CD14-positive monocyte (primary cell): ENCODE measurements at regions not wholly inside any gene's neighbourhood (a gene's known extent, or its start where the extent isn't known, plus 50 kb on each side); places are given as distances from the start of the nearest gene placed in this dataset.

Experiments used
- DNase-seq, 3 donors: peaks; one replicate each; pipeline ENCODE4 v3.0.0-alpha.2; 2011 to 2022
- H2AFZ ChIP-seq: 2 replicates; pipeline ENCODE4 v1.6.0; 2012; ENCODE audit warnings: mild to moderate bottlenecking, low read depth, low read length, inconsistent platforms; ENCODE audit not compliant: insufficient read depth, poor library complexity, severe bottlenecking
- H3K27ac ChIP-seq, 2 donors: 1 replicate in 1 of 2; 2 replicates in 1 of 2; pipeline ENCODE4 v1.5.1; 2012 to 2013; ENCODE audit warnings: low read length in 2 of 2, control low read depth in 1 of 2, inconsistent platforms in 1 of 2, low read depth in 1 of 2, mild to moderate bottlenecking in 1 of 2
- H3K27me3 ChIP-seq, 2 donors: one replicate each; pipeline versions ENCODE4 v1.6.0 to v1.6.1; 2011 to 2013; ENCODE audit warnings: low read length in 2 of 2; ENCODE audit not compliant: control insufficient read depth in 2 of 2, insufficient read depth in 2 of 2
- H3K36me3 ChIP-seq, 2 donors: replicated peaks in 1 of 2; 1 replicate in 1 of 2; 2 replicates in 1 of 2; pipeline versions ENCODE4 v1.5.1 to v1.6.1; 2012 to 2013; ENCODE audit warnings: low read length in 2 of 2, control low read depth in 1 of 2, inconsistent platforms in 1 of 2, mild to moderate bottlenecking in 1 of 2; ENCODE audit not compliant: insufficient read depth in 2 of 2, control insufficient read depth in 1 of 2
- H3K4me1 ChIP-seq, 2 donors: 1 replicate in 1 of 2; 2 replicates in 1 of 2; pipeline versions ENCODE4 v1.5.1 to v1.6.1; 2012 to 2013; ENCODE audit warnings: low read length in 2 of 2, control low read depth in 1 of 2, inconsistent platforms in 1 of 2, mild to moderate bottlenecking in 1 of 2, moderate library complexity in 1 of 2; ENCODE audit not compliant: insufficient read depth in 2 of 2, control insufficient read depth in 1 of 2
- H3K4me2 ChIP-seq: replicated peaks from 2 replicates; pipeline ENCODE3; 2012; ENCODE audit warnings: low read length, moderate library complexity, mild to moderate bottlenecking; ENCODE audit not compliant: poor library complexity, severe bottlenecking; ENCODE audit errors: extremely low read depth
- H3K4me3 ChIP-seq, 3 experiments: fragments of 200-600 bp in 1 of 3; sonication (generic) in 1 of 3; replicated peaks in 1 of 3; 1 replicate in 2 of 3; 2 replicates in 1 of 3; pipeline ENCODE4 v1.5.1; 2011 to 2013; ENCODE audit warnings: low read length in 3 of 3, mild to moderate bottlenecking in 3 of 3, control low read depth in 2 of 3, low read depth in 2 of 3, inconsistent platforms in 1 of 3, moderate library complexity in 1 of 3
- H3K79me2 ChIP-seq: 2 replicates; pipeline ENCODE4 v1.6.0; 2012; ENCODE audit warnings: mild to moderate bottlenecking, control low read depth, inconsistent platforms, low read length, moderate library complexity; ENCODE audit not compliant: insufficient read depth
- H3K9ac ChIP-seq: 2 replicates; pipeline ENCODE4 v1.6.0; 2017; ENCODE audit warnings: low read length, mild to moderate bottlenecking; ENCODE audit not compliant: insufficient read depth, poor library complexity, severe bottlenecking
- H3K9me3 ChIP-seq, 2 donors: replicated peaks in 1 of 2; 1 replicate in 1 of 2; 2 replicates in 1 of 2; pipeline versions ENCODE4 v1.5.1 to v1.6.1; 2012 to 2013; ENCODE audit warnings: low read length in 2 of 2, control low read depth in 1 of 2; ENCODE audit not compliant: control insufficient read depth in 1 of 2, insufficient read depth in 1 of 2
- H4K20me1 ChIP-seq: 2 replicates; pipeline ENCODE4 v1.6.0; 2012; ENCODE audit warnings: mild to moderate bottlenecking, low read length, control low read depth, moderate library complexity; ENCODE audit not compliant: insufficient read depth
- H3K27ac Mint-ChIP-seq, 7 donors: one replicate each; pipeline ENCODE4 v1.8.0; 2020; ENCODE audit warnings: mild to moderate bottlenecking in 7 of 7, mixed read lengths in 7 of 7, moderate library complexity in 6 of 7, inconsistent platforms in 2 of 7
- H3K27me3 Mint-ChIP-seq, 3 donors: one replicate each; pipeline ENCODE4 v1.8.0; 2021 to 2022; ENCODE audit warnings: low read depth in 3 of 3, mild to moderate bottlenecking in 3 of 3, mixed read lengths in 3 of 3, moderate library complexity in 3 of 3, inconsistent platforms in 1 of 3
- H3K36me3 Mint-ChIP-seq, 2 donors: one replicate each; pipeline ENCODE4 v1.8.0; 2020; ENCODE audit warnings: mixed read lengths in 2 of 2, inconsistent platforms in 1 of 2, mild to moderate bottlenecking in 1 of 2
- H3K4me1 Mint-ChIP-seq: one replicate; pipeline ENCODE4 v1.8.0; 2020; ENCODE audit warnings: mild to moderate bottlenecking, mixed read lengths
- H3K4me3 Mint-ChIP-seq, 2 donors: one replicate each; pipeline ENCODE4 v1.8.0; 2020; ENCODE audit warnings: mild to moderate bottlenecking in 2 of 2, mixed read lengths in 2 of 2, moderate library complexity in 1 of 2
- H3K9me3 Mint-ChIP-seq, 7 donors: one replicate each; pipeline ENCODE4 v1.8.0; 2020 to 2022; ENCODE audit warnings: mixed read lengths in 7 of 7, mild to moderate bottlenecking in 6 of 7, moderate library complexity in 6 of 7, inconsistent platforms in 2 of 7
- WGBS: methylation state at CpG from one replicate; pipeline ENCODE4 v1.1.5; 2013; ENCODE audit warnings: missing lambda C conversion rate; ENCODE audit not compliant: insufficient coverage; 5-methylcytosine and 5-hydroxymethylcytosine counted together
- intact Hi-C, 2 donors: fragments of 100-400 bp; cut with micrococcal nuclease; formaldehyde crosslinking; loops; one replicate each; pipeline versions ENCODE4 v1.15.0 to v1.15.1; 2023
- TF ChIP-seq, protein P1 (sequence below): fragments of 200-600 bp; IDR thresholded peaks from one replicate; pipeline ENCODE4 v1.8.0; 2022; ENCODE audit warnings: antibody characterized with exemption, mild to moderate bottlenecking

DNA sequence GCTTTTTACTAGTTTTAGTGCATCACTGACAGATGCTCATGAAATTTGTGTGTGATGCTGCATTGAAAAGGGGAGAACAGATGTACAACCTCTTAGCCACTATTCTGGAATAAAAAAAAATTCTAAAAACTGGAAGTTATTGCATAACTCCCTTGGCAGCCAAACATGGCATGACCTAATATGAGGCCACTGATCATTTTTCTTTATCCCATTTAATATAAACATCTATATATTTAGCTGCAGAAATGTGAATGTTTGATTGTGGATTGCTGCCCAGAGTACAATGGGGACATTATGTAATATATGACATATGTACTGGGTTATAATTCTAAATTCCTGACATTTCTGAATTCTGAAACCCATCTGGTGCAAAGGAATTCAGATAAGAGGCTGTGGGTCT lies 86.5 kb downstream of the CDCA7 start:
- no peak overlapping the region for H2AFZ ChIP-seq
- DNase-seq = no peak
- no peaks in the 10 kb centered on the region for H3K79me2 ChIP-seq
- no peak overlapping the region for H3K4me3 ChIP-seq
- Mint-ChIP-seq H3K36me3 (no peaks in the 10 kb centered on the region), H3K27ac (no peak overlapping the region), H3K4me3 (no peak overlapping the region), H3K27me3 (peaks cover 3 to 7% (median 5%) of the 10 kb centered on the region in 3 donors), H3K4me1 (no peaks in the 10 kb centered on the region), H3K9me3 (peaks cover 0 to 2% (median 0%) of the 10 kb centered on the region in 7 donors)
- no peak overlapping the region for H3K27ac ChIP-seq
- TF ChIP-seq, protein P1, sequence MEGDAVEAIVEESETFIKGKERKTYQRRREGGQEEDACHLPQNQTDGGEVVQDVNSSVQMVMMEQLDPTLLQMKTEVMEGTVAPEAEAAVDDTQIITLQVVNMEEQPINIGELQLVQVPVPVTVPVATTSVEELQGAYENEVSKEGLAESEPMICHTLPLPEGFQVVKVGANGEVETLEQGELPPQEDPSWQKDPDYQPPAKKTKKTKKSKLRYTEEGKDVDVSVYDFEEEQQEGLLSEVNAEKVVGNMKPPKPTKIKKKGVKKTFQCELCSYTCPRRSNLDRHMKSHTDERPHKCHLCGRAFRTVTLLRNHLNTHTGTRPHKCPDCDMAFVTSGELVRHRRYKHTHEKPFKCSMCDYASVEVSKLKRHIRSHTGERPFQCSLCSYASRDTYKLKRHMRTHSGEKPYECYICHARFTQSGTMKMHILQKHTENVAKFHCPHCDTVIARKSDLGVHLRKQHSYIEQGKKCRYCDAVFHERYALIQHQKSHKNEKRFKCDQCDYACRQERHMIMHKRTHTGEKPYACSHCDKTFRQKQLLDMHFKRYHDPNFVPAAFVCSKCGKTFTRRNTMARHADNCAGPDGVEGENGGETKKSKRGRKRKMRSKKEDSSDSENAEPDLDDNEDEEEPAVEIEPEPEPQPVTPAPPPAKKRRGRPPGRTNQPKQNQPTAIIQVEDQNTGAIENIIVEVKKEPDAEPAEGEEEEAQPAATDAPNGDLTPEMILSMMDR = no peak
- H3K4me2 ChIP-seq = no peak overlapping the region
- H4K20me1 ChIP-seq = no peaks in the 10 kb centered on the region
- no peaks in the 10 kb centered on the region for H3K9me3 ChIP-seq
- H3K36me3 ChIP-seq = no peaks in the 10 kb centered on the region
- H3K4me1 ChIP-seq = no peaks in the 10 kb centered on the region
- intact Hi-C loops = no loop called here
- no peaks in the 10 kb centered on the region for H3K27me3 ChIP-seq
- H3K9ac ChIP-seq = no peak overlapping the region

DNA sequence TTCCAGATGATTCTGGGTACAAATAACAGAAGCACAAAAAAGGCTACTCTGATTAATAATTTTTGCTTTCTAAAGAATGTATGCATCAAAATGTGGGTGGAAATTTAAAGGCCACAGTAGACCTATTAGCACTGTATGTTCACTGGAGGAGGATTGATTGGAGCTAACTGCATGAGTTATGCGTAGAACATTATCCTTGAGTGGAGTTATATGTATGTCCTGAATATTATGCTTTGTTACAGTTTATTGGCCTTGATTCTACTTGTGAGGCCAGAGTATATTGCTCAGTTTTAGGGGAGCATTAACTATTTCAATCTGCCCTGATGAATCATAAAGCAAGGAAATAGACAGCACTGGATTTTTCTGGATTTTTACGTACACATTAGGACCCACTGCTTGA lies 87.9 kb downstream of the CDCA7 start:
- H3K27me3 Mint-ChIP-seq = peaks cover 3 to 7% (median 3%) of the 10 kb centered on the region in 3 donors

More for the DNA sequence above, 87.9 kb downstream of the CDCA7 start:
- Histone ChIP-seq H3K27me3 (no peaks in the 10 kb centered on the region), H3K36me3 (no peaks in the 10 kb centered on the region), H3K9ac (no peak overlapping the region), H3K9me3 (no peaks in the 10 kb centered on the region), H3K4me1 (no peaks in the 10 kb centered on the region), H3K4me2 (no peak overlapping the region), H2AFZ (no peak overlapping the region), H3K4me3 (no peak overlapping the region), H3K79me2 (no peaks in the 10 kb centered on the region), H3K27ac (no peak overlapping the region), H4K20me1 (no peaks in the 10 kb centered on the region)
- intact Hi-C loops = no loop called here
- TF ChIP-seq, protein P1 = no peak
- Mint-ChIP-seq H3K9me3 (peaks cover 0 to 2% (median 0%) of the 10 kb centered on the region in 7 donors), H3K27ac (no peak overlapping the region), H3K4me3 (no peak overlapping the region), H3K4me1 (no peaks in the 10 kb centered on the region), H3K36me3 (no peaks in the 10 kb centered on the region)
- no peak for DNase-seq
- 100% methylated on average over 1 of the region's 2 CpGs for WGBS
